GM12892 (cell line): ENCODE measurements at regions not wholly inside any gene's neighbourhood (a gene's known extent, or its start where the extent isn't known, plus 50 kb on each side); places are given as distances from the start of the nearest gene placed in this dataset.
"Not testable (repeated sequence)": the region's sequence is repeated elsewhere in the genome, so short reads cannot be mapped to it uniquely, and the experiment has no call there.

Source experiments
- DNase-seq: peaks from one replicate; pipeline ENCODE4 v3.0.0; 2011; ENCODE audit not compliant: insufficient read length
- FAIRE-seq: peaks from 2 replicates; lab custom pipeline; 2011; peaks lifted over from hg19 to GRCh38; lab: Jason Lieb, UNC
- POLR2A ChIP-seq: IDR thresholded peaks from 2 replicates; pipeline ENCODE4 v1.6.1; 2011; ENCODE audit warnings: low read depth, low read length, control low read depth
- POLR2AphosphoS5 ChIP-seq: IDR thresholded peaks from 2 replicates; pipeline ENCODE4 v1.6.1; 2011; ENCODE audit warnings: low read depth, low read length, control low read depth
- TAF1 ChIP-seq: IDR thresholded peaks from 2 replicates; pipeline ENCODE4 v1.6.1; 2011; ENCODE audit warnings: low read depth, mild to moderate bottlenecking, control low read depth, low read length, borderline replicate concordance

GRCh38 chr9:20237686-20238085 is 384.6 kb downstream of the MLLT3 start:
- no peak for TF ChIP-seq POLR2AphosphoS5
- no peak for TF ChIP-seq POLR2A
- no peak for TF ChIP-seq TAF1
- FAIRE-seq, result no peak
- DNase-seq, result no peak

- TF ChIP-seq TAF1, result no peak
- DNase-seq, result no peak
- no peak for FAIRE-seq
Observed at GRCh38 chr9:20236676-20237075, 385.6 kb downstream of the MLLT3 start.

GRCh38 chr9:20235206-20235605 is 387.1 kb downstream of the MLLT3 start:
- not testable (repeated sequence) for DNase-seq, FAIRE-seq

- no peak for TF ChIP-seq POLR2AphosphoS5
- TF ChIP-seq TAF1, result no peak
- no peak for TF ChIP-seq POLR2A
- DNase-seq (no peak), FAIRE-seq (no peak)
Observed at GRCh38 chr9:20228096-20228495, 394.2 kb downstream of the MLLT3 start.

- DNase-seq (no peak), FAIRE-seq (no peak)
- TF ChIP-seq TAF1 (no peak), POLR2A (no peak), POLR2AphosphoS5 (no peak)
Observed at GRCh38 chr9:20227166-20227874, 395.0 kb downstream of the MLLT3 start.

GRCh38 chr9:20226345-20226744 is 396.0 kb downstream of the MLLT3 start:
- DNase-seq, result no peak
- TF ChIP-seq POLR2AphosphoS5 (no peak), TAF1 (no peak), POLR2A (no peak)
- no peak for FAIRE-seq

- peak; percentile 50 for FAIRE-seq
Observed at GRCh38 chr9:20225826-20226225, 396.5 kb downstream of the MLLT3 start.

GRCh38 chr9:20224756-20225155 is 397.5 kb downstream of the MLLT3 start:
- FAIRE-seq (no peak), DNase-seq (no peak)
- TF ChIP-seq POLR2AphosphoS5 (no peak), POLR2A (no peak), TAF1 (no peak)

More at GRCh38 chr9:20225826-20226225, 396.5 kb downstream of the MLLT3 start:
- TF ChIP-seq TAF1 (no peak), POLR2AphosphoS5 (no peak), POLR2A (no peak)
- DNase-seq, result no peak

GRCh38 chr9:20220286-20220685 is 402.0 kb downstream of the MLLT3 start:
- no peak for DNase-seq
- no peak for FAIRE-seq
- no peak for TF ChIP-seq TAF1
- no peak for TF ChIP-seq POLR2AphosphoS5
- no peak for TF ChIP-seq POLR2A

- FAIRE-seq, result no peak
- DNase-seq, result no peak
- TF ChIP-seq POLR2AphosphoS5 (no peak), TAF1 (no peak), POLR2A (no peak)
Observed at GRCh38 chr9:20219437-20219836, 402.9 kb downstream of the MLLT3 start.

GRCh38 chr9:20217596-20217995 is 404.7 kb downstream of the MLLT3 start:
- FAIRE-seq, result no peak
- TF ChIP-seq POLR2AphosphoS5 (no peak), TAF1 (no peak), POLR2A (no peak)
- no peak for DNase-seq

- no peak for FAIRE-seq
- DNase-seq, result no peak
- TF ChIP-seq POLR2A (no peak), POLR2AphosphoS5 (no peak), TAF1 (no peak)
Observed at GRCh38 chr9:20216438-20216837, 405.9 kb downstream of the MLLT3 start.
